Fibroblast of lung (primary cell): ENCODE measurements at regions not wholly inside any gene's neighbourhood (a gene's known extent, or its start where the extent isn't known, plus 50 kb on each side); places are given as distances from the start of the nearest gene placed in this dataset.

Experiments
- EZH2 ChIP-seq: IDR thresholded peaks from 2 replicates; pipeline ENCODE4 v1.5.1; 2012; ENCODE audit warnings: low read length, control low read depth, mild to moderate bottlenecking; ENCODE audit errors: missing control alignments
- TF ChIP-seq, protein P1 (sequence below), 2 donors: IDR thresholded peaks in 1 of 2; conservative IDR thresholded peaks in 1 of 2; 1 replicate in 1 of 2; 2 replicates in 1 of 2; pipeline ENCODE4 v1.5.1; 2011 to 2012; ENCODE audit warnings: low read length in 2 of 2, control low read depth in 1 of 2, inconsistent platforms in 1 of 2, low read depth in 1 of 2, mild to moderate bottlenecking in 1 of 2

DNA sequence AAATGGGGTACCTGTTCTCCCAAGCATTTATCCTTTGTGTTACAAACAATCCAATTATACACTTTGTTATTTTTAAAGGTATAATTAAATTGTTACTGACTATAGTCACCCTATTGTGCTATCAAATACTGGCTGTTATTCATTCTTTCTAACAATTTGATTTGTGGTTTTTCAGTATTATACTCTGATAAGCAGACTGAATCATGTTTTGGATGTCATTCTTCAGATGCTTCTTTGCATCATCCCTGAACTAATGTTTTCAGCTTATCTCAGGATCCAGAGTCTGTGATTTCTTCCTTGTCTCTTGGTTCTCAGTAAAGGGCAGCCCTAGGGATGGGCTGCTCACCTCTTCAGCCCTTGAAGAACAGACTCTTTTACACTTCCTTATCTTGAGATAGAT is 177.8 kb upstream of the SGCD start:
- TF ChIP-seq EZH2: no peak
- TF ChIP-seq, protein P1, sequence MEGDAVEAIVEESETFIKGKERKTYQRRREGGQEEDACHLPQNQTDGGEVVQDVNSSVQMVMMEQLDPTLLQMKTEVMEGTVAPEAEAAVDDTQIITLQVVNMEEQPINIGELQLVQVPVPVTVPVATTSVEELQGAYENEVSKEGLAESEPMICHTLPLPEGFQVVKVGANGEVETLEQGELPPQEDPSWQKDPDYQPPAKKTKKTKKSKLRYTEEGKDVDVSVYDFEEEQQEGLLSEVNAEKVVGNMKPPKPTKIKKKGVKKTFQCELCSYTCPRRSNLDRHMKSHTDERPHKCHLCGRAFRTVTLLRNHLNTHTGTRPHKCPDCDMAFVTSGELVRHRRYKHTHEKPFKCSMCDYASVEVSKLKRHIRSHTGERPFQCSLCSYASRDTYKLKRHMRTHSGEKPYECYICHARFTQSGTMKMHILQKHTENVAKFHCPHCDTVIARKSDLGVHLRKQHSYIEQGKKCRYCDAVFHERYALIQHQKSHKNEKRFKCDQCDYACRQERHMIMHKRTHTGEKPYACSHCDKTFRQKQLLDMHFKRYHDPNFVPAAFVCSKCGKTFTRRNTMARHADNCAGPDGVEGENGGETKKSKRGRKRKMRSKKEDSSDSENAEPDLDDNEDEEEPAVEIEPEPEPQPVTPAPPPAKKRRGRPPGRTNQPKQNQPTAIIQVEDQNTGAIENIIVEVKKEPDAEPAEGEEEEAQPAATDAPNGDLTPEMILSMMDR (conservative IDR thresholded peaks at IDR 0.05 in 1 of 2, IDR thresholded peaks at IDR 0.05 in 1 of 2; ENCODE audit: low read depth in 1 of 2, low read length in 2 of 2): no peak
